ENCODE measurements at regions not wholly inside any gene's neighbourhood (a gene's known extent, or its start where the extent isn't known, plus 50 kb on each side); places are given as distances from the start of the nearest gene placed in this dataset.

GRCh38 chr1:229839800-229840199 is 213.8 kb downstream of the URB2 start:
- no peak for DNase-seq (ENCODE audit: low read depth, low spot score)
- no peaks in the 10 kb centered on the region for H3K4me1 ChIP-seq (ENCODE audit: insufficient read depth, insufficient read length)
- H3K9me3 ChIP-seq (ENCODE audit: insufficient read depth, low read length) = no peaks in the 10 kb centered on the region
- no peaks in the 10 kb centered on the region for H3K36me3 ChIP-seq (ENCODE audit: insufficient read depth, insufficient read length, low read length)
- no peaks in the 10 kb centered on the region for H3K27me3 ChIP-seq (ENCODE audit: insufficient read depth, insufficient read length)
- no peak overlapping the region for H3K9ac ChIP-seq (ENCODE audit: insufficient read length, low read depth)
- H3K4me3 ChIP-seq (ENCODE audit: insufficient read length, low read depth) = no peak overlapping the region
- TF ChIP-seq ZNF274 (IDR thresholded peaks at IDR 0.05; ENCODE audit: low read depth, low read length) (no peak), YY1 (IDR thresholded peaks at IDR 0.05; ENCODE audit: insufficient read depth, insufficient read length) (no peak), SUZ12 (IDR thresholded peaks at IDR 0.05; ENCODE audit: extremely low read depth, insufficient read depth, insufficient read length) (no peak)

DNA sequence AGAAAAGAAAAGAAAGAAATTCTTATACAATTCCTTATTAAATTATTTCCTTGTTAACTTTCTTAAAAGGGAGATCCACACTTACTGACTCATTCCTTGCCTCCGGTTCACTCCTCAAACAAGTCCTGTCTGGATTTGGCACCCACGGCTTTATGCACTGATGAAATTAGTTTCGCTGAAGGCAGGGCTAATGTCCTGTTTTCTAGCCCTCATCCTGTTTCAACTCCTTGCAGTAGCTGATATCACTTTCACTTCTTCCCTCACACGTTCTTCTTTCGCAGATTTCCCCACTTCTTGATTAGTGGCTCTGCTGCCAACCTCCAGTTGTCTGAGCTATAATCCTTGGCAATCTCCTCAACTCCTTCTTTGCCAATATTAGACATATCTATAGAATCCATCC is 215.2 kb downstream of the URB2 start:
- H3K27me3 ChIP-seq (ENCODE audit: insufficient read depth, insufficient read length) = no peaks in the 10 kb centered on the region
- no peak overlapping the region for H3K4me3 ChIP-seq (ENCODE audit: insufficient read length, low read depth)
- H3K4me1 ChIP-seq (ENCODE audit: insufficient read depth, insufficient read length) = no peaks in the 10 kb centered on the region
- no peak for TF ChIP-seq YY1 (IDR thresholded peaks at IDR 0.05; ENCODE audit: insufficient read depth, insufficient read length)
- no peak for TF ChIP-seq ZNF274 (IDR thresholded peaks at IDR 0.05; ENCODE audit: low read depth, low read length)
- no peak for TF ChIP-seq SUZ12 (IDR thresholded peaks at IDR 0.05; ENCODE audit: extremely low read depth, insufficient read depth, insufficient read length)
- H3K9ac ChIP-seq (ENCODE audit: insufficient read length, low read depth) = no peak overlapping the region
- H3K9me3 ChIP-seq (ENCODE audit: insufficient read depth, low read length) = no peaks in the 10 kb centered on the region
- H3K36me3 ChIP-seq (ENCODE audit: insufficient read depth, insufficient read length, low read length) = no peaks in the 10 kb centered on the region
- DNase-seq (ENCODE audit: low read depth, low spot score) = no peak

- H3K9me3 ChIP-seq (ENCODE audit: insufficient read depth, low read length) = no peaks in the 10 kb centered on the region
Observed at GRCh38 chr1:229842302-229843255, 216.5 kb downstream of the URB2 start.

DNA sequence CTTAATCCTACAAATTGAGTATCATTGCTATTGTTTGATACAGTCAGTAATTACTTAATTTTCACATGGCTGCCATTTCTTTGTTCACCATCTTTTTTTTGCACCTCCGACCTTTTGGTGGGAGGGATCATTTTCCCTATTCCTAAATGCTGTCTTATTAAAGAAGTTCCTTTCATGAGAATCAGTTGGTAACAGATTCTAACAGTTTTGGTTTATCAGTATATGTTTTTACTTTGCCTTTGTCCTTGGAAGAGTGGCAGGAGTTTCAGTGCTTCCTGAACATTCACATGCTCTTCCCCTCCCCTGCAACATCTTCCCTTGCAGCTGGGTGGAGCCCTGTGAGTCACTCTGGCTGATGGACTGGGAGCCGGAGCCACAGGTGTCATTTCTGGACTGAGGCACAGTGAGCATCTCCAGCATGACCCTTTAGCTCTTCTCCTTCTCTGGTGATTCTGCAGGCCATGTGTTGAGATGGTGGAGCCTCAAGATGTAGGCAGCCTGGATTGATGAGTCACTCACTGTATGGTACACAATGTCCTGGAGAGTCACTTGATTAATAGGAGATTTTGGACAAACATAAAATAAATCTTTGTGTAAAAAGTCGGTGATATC is 217.7 kb downstream of the URB2 start:
- H3K9ac ChIP-seq (ENCODE audit: insufficient read length, low read depth) = no peak overlapping the region
- TF ChIP-seq ZNF274 (IDR thresholded peaks at IDR 0.05; ENCODE audit: low read depth, low read length) (no peak), SUZ12 (IDR thresholded peaks at IDR 0.05; ENCODE audit: extremely low read depth, insufficient read depth, insufficient read length) (no peak), YY1 (IDR thresholded peaks at IDR 0.05; ENCODE audit: insufficient read depth, insufficient read length) (no peak)
- H3K9me3 ChIP-seq (ENCODE audit: insufficient read depth, low read length) = no peaks in the 10 kb centered on the region
- H3K4me3 ChIP-seq (ENCODE audit: insufficient read length, low read depth) = no peak overlapping the region
- no peaks in the 10 kb centered on the region for H3K27me3 ChIP-seq (ENCODE audit: insufficient read depth, insufficient read length)
- H3K4me1 ChIP-seq (ENCODE audit: insufficient read depth, insufficient read length) = no peaks in the 10 kb centered on the region
- no peaks in the 10 kb centered on the region for H3K36me3 ChIP-seq (ENCODE audit: insufficient read depth, insufficient read length, low read length)
- no peak for DNase-seq (ENCODE audit: low read depth, low spot score)

More at GRCh38 chr1:229842302-229843255, 216.5 kb downstream of the URB2 start:
- H3K36me3 ChIP-seq (ENCODE audit: insufficient read depth, insufficient read length, low read length) = no peaks in the 10 kb centered on the region
- H3K27me3 ChIP-seq (ENCODE audit: insufficient read depth, insufficient read length) = no peaks in the 10 kb centered on the region
- no peak overlapping the region for H3K9ac ChIP-seq (ENCODE audit: insufficient read length, low read depth)
- no peaks in the 10 kb centered on the region for H3K4me1 ChIP-seq (ENCODE audit: insufficient read depth, insufficient read length)
- no peak overlapping the region for H3K4me3 ChIP-seq (ENCODE audit: insufficient read length, low read depth)
- TF ChIP-seq SUZ12 (IDR thresholded peaks at IDR 0.05; ENCODE audit: extremely low read depth, insufficient read depth, insufficient read length) (no peak), ZNF274 (IDR thresholded peaks at IDR 0.05; ENCODE audit: low read depth, low read length) (no peak), YY1 (IDR thresholded peaks at IDR 0.05; ENCODE audit: insufficient read depth, insufficient read length) (no peak)
- DNase-seq (ENCODE audit: low read depth, low spot score) = no peak

DNA sequence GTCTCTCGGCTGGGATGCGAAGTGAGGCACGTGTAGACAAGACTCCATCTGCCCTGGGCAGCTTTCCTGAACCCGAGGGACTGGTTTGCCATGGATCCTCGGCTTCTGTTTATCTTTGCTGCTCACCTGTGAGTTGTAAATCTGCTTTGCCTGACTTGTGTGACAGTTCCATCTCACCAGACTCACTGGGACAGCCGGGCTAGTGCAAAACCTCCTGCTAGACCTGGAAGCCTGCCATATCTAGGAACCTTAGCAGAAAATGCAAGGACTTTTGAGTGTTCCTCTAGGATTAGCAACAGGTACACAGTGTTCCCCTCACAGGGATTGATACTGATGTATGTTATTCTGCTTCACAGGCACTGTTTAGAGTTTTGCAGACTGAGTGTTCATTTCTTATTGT is 218.6 kb downstream of the URB2 start:
- no peaks in the 10 kb centered on the region for H3K9me3 ChIP-seq (ENCODE audit: insufficient read depth, low read length)
- no peak overlapping the region for H3K4me3 ChIP-seq (ENCODE audit: insufficient read length, low read depth)
- no peaks in the 10 kb centered on the region for H3K4me1 ChIP-seq (ENCODE audit: insufficient read depth, insufficient read length)
- no peak overlapping the region for H3K9ac ChIP-seq (ENCODE audit: insufficient read length, low read depth)
- TF ChIP-seq ZNF274 (IDR thresholded peaks at IDR 0.05; ENCODE audit: low read depth, low read length) = no peak
- no peak for TF ChIP-seq YY1 (IDR thresholded peaks at IDR 0.05; ENCODE audit: insufficient read depth, insufficient read length)
- TF ChIP-seq SUZ12 (IDR thresholded peaks at IDR 0.05; ENCODE audit: extremely low read depth, insufficient read depth, insufficient read length) = no peak
- DNase-seq (ENCODE audit: low read depth, low spot score) = no peak
- no peaks in the 10 kb centered on the region for H3K27me3 ChIP-seq (ENCODE audit: insufficient read depth, insufficient read length)
- no peaks in the 10 kb centered on the region for H3K36me3 ChIP-seq (ENCODE audit: insufficient read depth, insufficient read length, low read length)

GRCh38 chr1:229845410-229846138 is 219.5 kb downstream of the URB2 start:
- TF ChIP-seq ZNF274 (IDR thresholded peaks at IDR 0.05; ENCODE audit: low read depth, low read length) (no peak), YY1 (IDR thresholded peaks at IDR 0.05; ENCODE audit: insufficient read depth, insufficient read length) (no peak), SUZ12 (IDR thresholded peaks at IDR 0.05; ENCODE audit: extremely low read depth, insufficient read depth, insufficient read length) (no peak)
- no peaks in the 10 kb centered on the region for H3K4me1 ChIP-seq (ENCODE audit: insufficient read depth, insufficient read length)
- H3K9ac ChIP-seq (ENCODE audit: insufficient read length, low read depth) = no peak overlapping the region
- H3K27me3 ChIP-seq (ENCODE audit: insufficient read depth, insufficient read length) = no peaks in the 10 kb centered on the region
- no peaks in the 10 kb centered on the region for H3K9me3 ChIP-seq (ENCODE audit: insufficient read depth, low read length)
- DNase-seq (ENCODE audit: low read depth, low spot score) = no peak
- H3K36me3 ChIP-seq (ENCODE audit: insufficient read depth, insufficient read length, low read length) = no peaks in the 10 kb centered on the region
- H3K4me3 ChIP-seq (ENCODE audit: insufficient read length, low read depth) = no peak overlapping the region

Measured in NT2/D1 (cell line).